Nucleus accumbens (tissue), 56 donors: ENCODE measurements at regions not wholly inside any gene's neighbourhood (a gene's known extent, or its start where the extent isn't known, plus 50 kb on each side); places are given as distances from the start of the nearest gene placed in this dataset.

Experiments used
- DNase-seq, 56 donors: peaks; one replicate each; lab custom pipeline; 2025; lab: John Stamatoyannopoulos, UW

DNA sequence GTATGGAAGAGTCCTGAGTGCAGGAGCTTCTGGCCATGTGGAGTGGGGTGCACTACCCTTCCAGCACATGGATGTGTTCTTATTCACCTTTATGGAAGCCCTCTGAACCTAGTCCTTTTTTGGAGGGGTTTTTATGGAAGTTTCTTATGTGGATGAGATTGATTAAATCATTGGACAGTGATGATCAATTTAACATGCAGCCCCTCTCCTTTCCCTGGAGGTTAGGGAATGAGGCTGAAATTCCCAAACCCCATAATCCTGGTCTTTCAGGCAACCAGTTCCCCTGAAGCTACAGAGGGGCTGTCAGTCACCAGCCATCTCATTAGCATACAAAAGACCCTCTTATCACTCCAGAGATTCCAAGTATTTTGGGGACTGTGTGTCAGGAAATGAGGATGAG is 183.9 kb upstream of the MAP3K7 start:
- no peak for DNase-seq

DNA sequence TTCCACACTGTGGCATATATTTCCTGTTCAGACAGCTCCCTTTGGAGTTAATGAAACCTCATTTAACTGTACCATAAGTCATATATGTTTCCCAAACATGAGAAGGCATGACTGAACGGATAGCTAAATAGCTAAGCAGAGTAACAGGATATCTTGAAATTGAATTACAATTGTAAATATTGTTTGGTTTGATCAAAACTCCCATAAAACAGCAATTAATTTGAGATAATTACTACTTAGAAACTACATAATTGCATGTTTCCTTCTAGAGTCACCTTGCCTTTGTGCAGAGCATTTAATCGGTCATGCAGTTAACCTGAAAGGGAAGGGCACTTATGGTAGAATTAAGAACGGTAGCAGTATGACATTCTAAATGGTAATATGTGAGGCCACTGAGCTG is 179.0 kb upstream of the MAP3K7 start:
- no peak for DNase-seq

DNA sequence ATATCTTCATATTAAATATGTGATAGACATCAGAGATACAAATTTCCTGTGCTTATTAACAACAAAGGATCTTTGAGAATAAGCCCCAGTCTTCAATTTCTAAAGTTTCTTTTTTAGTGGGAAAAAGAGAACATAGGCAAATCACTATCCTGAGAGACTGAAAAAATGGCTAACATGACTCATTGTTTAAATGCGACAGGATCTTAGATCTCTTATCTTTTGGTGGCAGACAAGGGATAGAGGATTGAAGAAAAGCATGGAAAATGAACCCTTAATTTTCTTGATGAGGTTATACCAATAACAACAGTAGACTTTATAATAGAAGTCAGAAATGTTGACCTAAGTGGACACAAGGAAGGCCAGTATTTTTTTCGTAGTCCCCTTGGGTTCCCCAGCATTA is 178.6 kb upstream of the MAP3K7 start:
- no peak for DNase-seq

DNA sequence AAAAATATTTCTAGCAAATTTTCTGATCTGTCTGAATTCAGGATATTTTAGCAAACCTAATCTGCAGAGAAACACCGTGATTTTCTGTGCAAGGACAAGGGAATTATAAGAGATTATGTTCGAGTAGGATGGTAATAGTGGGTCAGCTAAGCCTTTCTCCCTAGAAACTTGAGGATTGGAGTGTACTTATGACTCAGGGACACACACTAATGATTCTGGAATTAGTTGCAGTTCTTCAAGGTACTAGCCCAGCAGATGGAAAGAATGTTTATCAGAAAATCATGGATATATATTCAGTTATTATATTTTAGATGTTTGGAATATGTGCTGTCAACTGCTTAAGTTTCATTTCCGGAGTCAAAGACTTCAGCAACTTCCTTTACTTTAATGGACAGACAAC is 177.1 kb upstream of the MAP3K7 start:
- no peak for DNase-seq

DNA sequence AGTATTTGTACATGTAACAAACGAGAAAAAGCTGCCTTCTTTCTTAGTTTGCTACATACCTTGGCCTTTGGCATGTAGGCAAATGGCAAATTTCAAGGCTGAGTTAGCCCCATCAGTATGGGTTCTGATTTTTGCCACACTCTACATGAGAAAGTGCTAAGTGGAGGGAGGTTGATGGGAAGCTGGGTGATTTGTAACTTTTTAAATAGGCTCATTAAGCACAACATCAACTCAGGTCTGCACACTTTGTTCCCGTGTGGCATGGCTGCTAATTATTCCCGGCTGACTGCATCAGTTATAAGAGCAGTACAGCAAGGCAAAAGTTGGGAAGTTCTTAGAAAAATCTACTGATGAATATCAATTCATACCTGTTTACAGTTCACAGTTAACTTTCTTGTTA is 172.8 kb upstream of the MAP3K7 start:
- no peak for DNase-seq

DNA sequence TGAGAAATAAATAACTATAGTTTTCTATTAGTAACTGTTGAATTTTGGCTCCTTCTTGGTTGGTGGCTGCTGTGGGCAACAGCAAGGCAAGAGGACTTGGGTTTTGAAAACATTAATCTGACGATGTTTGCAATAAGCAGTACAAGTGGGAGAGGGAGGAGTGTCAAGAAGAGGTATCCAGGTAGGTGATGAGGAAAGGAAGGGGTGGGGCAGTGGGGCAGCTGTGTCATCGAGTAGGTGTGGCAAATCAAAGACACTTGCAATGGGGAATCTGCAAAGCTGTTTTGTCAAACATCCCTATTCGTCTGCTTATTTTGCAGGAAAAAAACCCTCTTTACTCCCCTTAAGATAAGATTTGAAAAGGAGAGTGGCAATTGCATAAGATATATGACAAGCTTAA is 171.9 kb upstream of the MAP3K7 start:
- no peak for DNase-seq

DNA sequence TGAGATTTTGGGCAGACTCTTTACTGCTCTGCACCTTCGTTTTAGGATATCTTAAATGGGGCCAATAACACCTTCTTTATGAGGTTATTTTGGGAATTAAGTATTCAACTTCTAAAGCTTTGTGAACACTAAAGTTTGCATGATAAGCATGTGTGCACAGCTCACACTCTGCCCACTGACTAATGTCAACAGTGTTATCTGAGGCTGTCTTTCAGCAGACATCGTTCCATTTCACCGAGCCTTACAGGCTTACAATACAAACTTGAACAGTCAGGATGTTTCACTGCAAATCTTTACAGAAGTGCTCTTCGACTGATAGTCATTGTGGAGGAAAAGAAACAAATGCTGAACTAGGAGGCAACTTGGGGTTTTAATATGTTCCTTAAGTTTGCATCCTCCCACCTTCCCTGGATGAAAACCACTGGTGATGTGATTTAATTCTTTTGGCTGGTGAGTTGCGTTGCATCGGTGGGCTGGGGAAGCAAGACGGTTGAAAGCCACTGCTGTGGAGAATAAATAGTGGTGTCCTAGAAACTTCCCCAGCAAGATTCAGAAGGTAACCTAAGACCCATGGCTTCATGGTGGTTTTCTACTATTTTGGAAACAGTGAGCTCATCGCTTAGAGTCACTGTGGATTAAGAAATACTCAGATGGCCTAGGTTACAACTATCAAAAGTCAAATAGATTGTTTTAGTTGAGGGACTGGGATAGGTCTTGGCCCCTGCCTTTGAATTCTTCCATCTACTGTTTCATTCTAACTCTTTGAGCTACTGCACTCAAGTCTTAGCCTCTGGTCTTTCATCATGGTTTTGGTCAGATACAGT is 167.2 kb upstream of the MAP3K7 start:
- DNase-seq: no peak

DNA sequence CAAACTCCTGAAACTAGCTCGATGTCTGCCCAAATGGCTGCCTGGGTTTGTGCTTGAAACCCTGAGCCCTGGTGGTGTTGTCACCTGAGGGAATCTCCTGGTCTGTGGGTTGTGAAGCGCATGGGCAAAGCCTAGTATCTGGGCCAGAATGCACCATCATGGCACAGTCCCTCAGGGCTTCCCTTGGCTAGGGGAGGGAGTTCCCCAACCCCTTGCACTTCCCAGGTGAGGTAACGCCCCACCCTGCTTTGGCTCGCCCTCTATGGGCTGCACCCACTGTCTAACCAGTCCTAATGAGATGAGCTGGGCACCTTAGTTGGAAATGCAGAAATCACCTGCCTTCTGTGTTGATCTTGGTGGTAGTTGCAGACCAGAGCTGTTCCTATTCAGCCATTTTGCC is 152.9 kb upstream of the MAP3K7 start:
- no peak for DNase-seq

DNA sequence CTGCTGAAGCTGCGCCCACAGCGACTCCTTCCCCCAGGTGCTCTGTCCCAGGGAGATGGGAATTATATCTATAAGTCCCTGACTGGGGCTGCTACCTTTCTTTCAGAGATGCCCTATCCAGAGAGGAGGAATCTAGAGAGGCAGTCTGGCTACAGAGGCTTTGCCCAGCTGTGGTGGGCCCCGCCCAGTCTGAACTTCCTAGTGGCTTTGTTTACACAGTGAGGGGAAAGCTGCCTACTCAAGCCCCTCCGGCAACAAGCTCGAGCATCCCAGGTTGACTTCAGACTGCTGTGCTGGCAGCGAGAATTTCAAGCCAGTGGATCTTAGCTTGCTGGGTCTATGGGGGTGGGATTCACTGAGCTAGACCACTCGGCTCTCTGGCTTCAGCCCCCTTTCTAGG is 152.5 kb upstream of the MAP3K7 start:
- no peak for DNase-seq

DNA sequence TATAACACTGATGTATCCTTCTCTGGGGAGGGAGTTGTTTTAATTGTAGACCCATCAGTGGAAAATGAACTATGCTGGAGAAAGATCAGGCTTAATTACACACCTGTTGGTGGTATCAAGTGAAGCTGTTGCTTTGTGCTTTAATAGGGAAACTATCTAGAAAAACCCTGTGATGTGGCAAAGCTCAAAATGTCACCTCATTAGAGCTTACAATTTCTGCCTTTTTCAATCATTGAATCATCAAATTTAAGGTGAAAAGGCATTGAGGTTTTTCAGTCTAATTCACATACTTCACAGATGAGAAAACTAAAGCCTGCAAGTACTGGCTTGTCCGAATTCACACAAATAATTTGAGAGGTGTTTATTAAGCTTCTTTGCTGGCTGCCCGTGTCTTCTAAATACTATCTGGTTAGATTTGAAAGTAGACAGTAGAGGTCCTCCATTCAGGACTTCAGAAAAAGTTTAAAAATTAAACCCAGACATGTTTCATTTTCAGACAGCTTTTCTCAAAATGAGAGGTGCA is 143.3 kb upstream of the MAP3K7 start:
- DNase-seq: no peak

DNA sequence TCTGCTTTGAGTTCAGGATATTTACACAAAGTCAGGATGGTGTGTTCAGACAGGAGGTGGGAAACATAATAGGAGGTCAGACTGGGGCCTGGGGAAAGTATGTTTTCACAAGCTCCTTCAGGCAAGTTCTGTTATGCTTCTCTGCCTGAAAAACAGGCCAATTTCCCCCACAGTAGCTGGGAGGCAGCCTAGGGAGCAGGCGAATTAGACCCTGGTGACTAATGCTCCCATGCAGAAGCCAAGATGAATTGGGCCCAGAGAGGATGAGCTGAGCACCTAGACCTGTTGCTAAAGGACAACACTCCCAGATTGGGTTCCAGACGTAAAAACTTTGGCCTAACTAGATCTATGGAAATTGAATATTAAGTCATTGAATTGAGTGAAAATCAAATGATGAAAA is 142.2 kb upstream of the MAP3K7 start:
- no peak for DNase-seq

DNA sequence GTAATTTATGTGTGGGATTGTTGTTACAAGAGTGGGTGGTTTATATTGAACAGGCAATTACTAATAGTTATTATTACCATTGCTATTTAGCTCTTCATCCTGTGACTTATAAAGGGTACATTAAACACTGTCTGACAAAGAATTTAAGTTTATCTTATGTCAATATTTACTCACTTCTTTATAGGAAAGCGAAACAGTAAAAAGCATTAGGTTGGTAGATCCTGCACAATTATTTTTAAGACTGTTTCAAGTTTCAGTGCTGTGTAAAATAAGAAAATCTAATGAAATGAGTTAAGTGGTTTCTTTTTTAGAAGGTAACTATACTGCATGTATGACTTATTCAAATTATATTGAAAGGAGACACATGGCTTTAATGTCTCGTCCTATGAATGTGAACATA is 135.8 kb upstream of the MAP3K7 start:
- DNase-seq: no peak

DNA sequence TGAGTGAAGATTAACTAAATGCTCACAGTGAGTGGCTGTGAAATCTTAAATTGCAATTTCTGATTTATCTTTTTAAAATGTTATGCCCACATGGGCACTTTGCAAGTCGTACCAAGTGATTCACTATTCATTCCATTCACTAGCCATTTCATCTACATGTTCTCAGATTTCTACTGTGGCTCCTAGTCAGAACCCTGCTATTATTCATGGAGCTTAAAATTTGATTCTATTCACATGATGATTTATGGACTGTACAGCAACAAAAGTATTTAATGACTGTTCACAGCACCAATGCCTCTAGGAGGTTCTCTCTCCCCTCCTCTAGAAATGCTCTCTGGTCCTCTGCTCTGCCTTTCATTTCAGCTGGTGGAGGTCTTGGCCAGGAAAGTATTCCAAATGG is 133.5 kb upstream of the MAP3K7 start:
- DNase-seq: no peak

DNA sequence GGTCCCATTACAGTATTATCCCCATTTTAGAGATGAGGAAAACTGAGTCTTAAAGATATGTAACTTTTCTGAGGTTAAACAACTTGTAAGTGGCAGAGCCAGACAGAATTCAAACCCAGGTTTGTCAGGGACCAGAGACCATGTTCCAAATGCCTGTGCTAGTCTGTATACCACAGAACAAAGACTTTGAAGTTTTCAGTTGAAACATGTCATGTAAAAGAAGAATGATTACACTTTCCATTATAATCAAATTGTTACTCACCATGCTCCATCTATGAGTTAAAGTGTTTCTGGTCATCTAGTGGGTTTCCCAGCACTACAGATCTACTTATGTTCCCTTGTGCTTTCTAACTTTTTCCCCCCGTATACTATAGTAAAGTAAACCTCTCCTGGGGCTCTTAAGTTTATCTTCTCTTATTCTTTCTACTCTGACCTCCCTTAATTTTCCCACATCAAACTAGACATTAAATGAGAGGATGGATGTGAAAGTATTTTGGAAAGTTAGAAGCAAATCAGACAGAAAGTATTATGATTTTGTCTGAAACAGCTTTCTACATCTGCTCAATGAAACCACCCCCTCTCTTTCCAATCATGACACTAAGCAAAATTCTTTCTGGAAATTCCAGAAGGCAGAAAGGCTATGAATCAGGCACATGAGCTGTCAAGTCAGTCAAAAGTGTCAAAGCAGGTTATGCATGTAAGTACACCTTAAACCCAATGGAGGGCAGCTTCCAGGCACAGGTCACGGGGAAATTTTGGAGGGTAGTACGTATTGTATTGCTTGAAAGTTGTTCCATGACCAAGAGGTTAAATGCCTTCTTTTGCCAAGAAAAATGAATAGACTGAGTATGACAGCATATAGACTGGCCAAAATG is 132.7 kb upstream of the MAP3K7 start:
- no peak for DNase-seq

DNA sequence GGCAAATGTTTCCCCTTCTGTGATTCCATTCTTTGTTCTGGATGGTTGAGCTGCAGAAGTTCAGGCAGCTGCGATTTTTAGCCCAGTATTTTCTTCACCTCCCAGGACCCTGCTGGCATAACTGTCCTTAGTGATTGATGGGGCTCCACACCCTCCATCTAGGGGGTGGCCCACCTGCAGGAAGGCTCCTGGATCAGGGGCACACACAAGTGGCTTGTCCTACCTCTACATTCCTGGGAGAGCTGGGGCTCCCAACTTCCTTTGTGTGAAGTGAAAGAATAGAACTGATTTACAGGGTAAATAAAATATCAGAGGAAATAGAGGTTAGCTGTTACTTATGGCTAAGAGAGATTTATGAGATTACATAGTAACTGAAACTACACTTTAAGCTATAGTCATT is 129.5 kb upstream of the MAP3K7 start:
- no peak for DNase-seq

DNA sequence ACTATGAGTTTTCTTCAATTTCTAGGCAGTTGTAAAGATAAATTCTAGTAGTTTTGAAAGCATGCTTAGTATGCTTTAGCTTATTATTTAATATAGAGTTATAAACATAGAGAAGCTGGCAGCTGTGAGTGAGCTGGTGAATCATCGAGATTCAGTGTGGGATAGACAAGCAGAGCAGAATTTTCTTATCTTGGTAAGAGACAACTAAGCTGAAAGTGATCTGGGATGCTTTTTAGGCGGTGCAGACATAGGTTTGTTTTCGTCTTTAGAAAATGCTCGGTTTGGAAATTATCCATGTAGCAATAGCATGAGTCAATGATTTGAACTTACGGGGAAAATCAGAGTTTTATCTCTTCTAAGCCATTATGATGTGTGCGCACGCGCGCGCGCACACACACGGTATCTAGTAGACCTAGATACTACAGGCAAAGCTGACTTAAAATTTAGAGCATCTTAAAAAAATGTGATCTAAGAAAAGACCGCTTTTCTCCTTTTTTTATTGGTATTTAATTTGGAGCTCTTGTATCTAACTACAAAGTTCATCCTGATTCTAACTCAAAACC is 128.3 kb upstream of the MAP3K7 start:
- DNase-seq: peak in 1 of 56 donors; percentile 10

DNA sequence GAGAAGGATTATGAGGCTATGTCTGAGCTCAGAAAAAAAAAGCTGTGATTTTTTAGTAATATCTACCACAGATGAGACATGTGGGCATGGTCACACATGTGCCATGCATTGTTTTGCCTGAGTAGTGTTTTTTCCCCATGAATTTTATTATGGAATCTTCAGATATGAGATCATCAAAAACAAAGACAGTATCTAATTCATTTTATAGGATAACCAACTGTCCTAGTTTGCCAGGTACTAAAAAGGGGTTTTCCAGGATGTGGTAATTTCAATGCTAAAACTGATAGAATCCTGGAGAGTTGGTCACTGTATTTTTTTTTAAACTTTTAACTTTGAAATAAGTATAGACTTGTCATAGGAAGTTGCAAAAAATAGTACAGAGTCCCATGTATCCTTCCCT is 127.4 kb upstream of the MAP3K7 start:
- DNase-seq: no peak

DNA sequence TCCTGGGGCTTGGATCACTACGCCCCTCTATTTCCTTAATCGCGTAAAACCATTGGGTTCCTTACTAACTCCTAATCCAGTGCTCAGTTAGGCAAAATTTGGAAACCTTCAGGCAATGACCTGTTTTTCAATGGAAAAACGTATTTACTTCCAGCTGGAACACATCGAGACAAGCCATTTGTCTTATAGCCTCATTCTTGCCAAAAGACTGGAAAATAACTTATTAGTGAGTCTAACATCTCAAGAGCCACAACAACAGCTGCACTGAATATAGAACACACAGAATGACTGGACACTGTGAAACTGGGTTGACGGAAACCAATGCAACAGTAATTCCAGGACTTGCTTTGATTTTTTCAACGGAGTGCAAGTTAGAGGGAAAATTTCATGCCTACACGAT is 125.2 kb upstream of the MAP3K7 start:
- DNase-seq: no peak

DNA sequence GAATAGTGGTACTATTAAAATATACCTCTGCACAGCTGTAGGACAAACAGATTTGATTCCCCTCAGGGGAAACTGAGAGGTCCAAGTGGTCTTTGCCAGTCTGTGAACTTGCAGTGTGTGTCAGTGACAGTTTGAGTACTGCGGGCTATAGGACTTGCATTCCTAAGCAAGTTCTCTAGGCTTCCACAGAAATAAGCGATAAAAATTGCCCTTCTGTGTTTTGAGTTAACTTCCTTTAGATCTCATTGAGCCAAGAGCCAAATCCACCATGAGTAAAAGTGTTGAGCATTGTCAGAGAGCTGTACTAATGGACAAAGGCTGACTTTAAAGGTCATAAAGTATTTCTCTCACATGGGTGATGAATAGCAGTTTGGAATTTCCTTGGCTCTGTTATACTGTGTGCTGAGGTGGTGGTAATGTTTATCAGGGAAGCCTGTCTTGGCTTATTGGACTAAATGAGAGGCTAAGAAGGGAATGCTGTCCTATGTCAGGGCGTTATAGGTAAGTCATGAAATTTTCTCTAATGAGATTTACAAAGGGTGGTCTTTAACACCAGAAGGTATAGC is 122.6 kb upstream of the MAP3K7 start:
- DNase-seq: no peak

DNA sequence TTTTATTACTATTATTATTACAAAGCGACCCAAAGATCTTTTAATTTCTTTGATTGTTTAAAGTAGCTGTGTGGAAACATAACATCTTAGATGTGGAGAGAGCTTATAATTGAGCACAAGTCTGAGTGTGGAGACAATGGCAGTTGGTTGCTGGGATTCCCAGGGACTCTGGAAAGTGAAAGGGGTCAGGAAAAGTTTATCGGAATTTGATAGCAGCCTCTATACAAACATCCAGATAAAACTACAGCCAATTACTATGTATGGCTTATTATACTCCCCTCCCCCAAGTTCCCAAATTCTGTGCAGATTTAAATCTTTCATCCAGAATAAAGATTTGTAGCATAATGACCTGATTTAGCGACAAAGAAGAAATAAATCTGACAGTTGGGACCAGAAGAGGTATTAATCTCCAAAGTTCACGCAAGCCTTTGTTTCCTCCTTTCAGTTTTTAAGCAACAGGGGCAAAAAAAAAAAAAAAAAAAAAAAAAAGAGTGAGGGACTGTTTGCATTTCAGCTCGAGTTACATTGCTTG is 121.4 kb upstream of the MAP3K7 start:
- DNase-seq: no peak

DNA sequence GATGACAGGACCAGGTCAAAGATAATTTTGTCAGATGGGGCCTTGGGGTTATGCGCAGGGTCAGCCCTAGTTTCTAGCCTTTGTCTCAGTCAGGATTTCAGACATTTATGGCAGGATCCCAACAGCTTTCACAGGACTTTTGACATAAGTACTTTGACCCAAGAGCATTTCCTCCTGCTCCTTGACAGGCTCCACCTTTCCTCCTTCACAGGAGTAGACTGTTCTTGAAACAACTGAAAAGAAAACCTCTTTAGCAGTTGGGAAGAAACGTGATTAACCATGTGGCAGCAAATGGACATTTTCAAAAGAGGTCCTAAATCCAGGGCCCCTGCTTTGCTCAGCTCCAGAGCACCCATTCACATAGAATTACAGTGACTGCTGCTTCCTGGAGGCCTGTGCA is 120.4 kb upstream of the MAP3K7 start:
- DNase-seq: no peak
